ENCODE measurements at regions not wholly inside any gene's neighbourhood (a gene's known extent, or its start where the extent isn't known, plus 50 kb on each side); places are given as distances from the start of the nearest gene placed in this dataset.

GRCh38 chr2:153349603-153350002 is 129.0 kb downstream of the RPRM start:
- no peak overlapping the region for H3K9ac ChIP-seq (ENCODE audit: low read depth in 1 of 2, low read length in 2 of 2)
- no peak overlapping the region for H3K4me3 ChIP-seq (ENCODE audit: low read depth in 1 of 3, low read length in 3 of 3)
- peaks cover 0 to 4% (median 0%) of the 10 kb centered on the region in 4 donors for H3K4me1 ChIP-seq (ENCODE audit: control insufficient read depth in 4 of 4, insufficient read depth in 4 of 4, low read length in 3 of 4)
- no peaks in the 10 kb centered on the region for H3K9me3 ChIP-seq (ENCODE audit: control insufficient read depth in 4 of 4, low read length in 3 of 4)
- DNase-seq (ENCODE audit: low spot score), result no peak
- 74% methylated on average over 4 of the region's 4 CpGs for WGBS
- H3K27ac ChIP-seq (ENCODE audit: low read depth in 1 of 2, low read length in 2 of 2), result no peak overlapping the region
- H3K36me3 ChIP-seq (ENCODE audit: control insufficient read depth in 4 of 4, insufficient read depth in 3 of 4, low read depth in 1 of 4, low read length in 3 of 4), result no peaks in the 10 kb centered on the region
- no peak for TF ChIP-seq REST (IDR thresholded peaks at IDR 0.05)
- no peak for TF ChIP-seq GABPA (IDR thresholded peaks at IDR 0.05 in 1 of 2, conservative IDR thresholded peaks at IDR 0.05 in 1 of 2)
- no peak for TF ChIP-seq HNF4A (conservative IDR thresholded peaks at IDR 0.05)
- TF ChIP-seq ATF3 (IDR thresholded peaks at IDR 0.05), result no peak
- TF ChIP-seq YY1 (IDR thresholded peaks at IDR 0.05), result no peak
- TF ChIP-seq FOXA1 (IDR thresholded peaks at IDR 0.05), result no peak
- no peak for TF ChIP-seq MAX (IDR thresholded peaks at IDR 0.05)
- TF ChIP-seq RAD21 (IDR thresholded peaks at IDR 0.05), result no peak
- no peak for TF ChIP-seq RXRA (IDR thresholded peaks at IDR 0.05)
- TF ChIP-seq NR2F2 (IDR thresholded peaks at IDR 0.05), result no peak
- TF ChIP-seq SP1 (IDR thresholded peaks at IDR 0.05), result no peak
- TF ChIP-seq CTCF (IDR thresholded peaks at IDR 0.05; ENCODE audit: low read depth, low read length, missing input control), result no peak
- no peak for TF ChIP-seq EGR1 (IDR thresholded peaks at IDR 0.05; ENCODE audit: low read depth in 2 of 2)
- TF ChIP-seq FOXA2 (IDR thresholded peaks at IDR 0.05), result no peak
- no peak for TF ChIP-seq JUND (IDR thresholded peaks at IDR 0.05)
- no peak for TF ChIP-seq TAF1 (conservative IDR thresholded peaks at IDR 0.05)
- TF ChIP-seq ZBTB33 (IDR thresholded peaks at IDR 0.05), result no peak
- TF ChIP-seq HNF4G (IDR thresholded peaks at IDR 0.05), result no peak
- no peaks in the 10 kb centered on the region for H3K27me3 ChIP-seq (ENCODE audit: control insufficient read depth in 4 of 4, insufficient read depth in 4 of 4, low read length in 3 of 4)

All from liver (tissue), 8 donors.